ENCODE measurements at regions not wholly inside any gene's neighbourhood (a gene's known extent, or its start where the extent isn't known, plus 50 kb on each side); places are given as distances from the start of the nearest gene placed in this dataset.
"Not testable (repeated sequence)": the region's sequence is repeated elsewhere in the genome, so short reads cannot be mapped to it uniquely, and the experiment has no call there.

GRCh38 chr13:104943331-104943730, 1592.1 kb downstream of the EFNB2 start:
- no peak for DNase-seq (ENCODE audit: low spot score)
- intact Hi-C loops (cut with DNase I) = no loop called here

DNA sequence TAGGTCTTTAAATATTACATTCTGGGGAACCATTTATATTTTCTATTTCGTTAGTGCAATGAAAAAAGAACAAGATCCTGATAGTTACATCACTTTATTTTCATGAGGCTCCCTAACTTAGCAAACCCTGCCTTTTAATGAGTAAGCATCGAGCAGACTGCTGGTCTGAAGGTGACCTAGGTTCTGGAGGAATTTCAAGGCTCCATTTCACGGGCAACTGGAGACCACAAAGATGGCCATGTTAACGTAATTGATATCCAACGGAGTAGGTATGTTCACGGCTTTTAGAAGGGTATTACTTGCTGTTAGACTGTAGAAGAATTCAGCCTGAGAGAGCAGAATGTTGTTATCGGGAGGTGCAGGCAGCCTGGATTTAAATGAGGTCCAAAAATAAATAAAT, 1597.6 kb downstream of the EFNB2 start:
- intact Hi-C loops (cut with DNase I) = no loop called here
- DNase-seq (ENCODE audit: low spot score) = no peak

GRCh38 chr13:104936304-104936703, 1599.2 kb downstream of the EFNB2 start:
- no peak for DNase-seq (ENCODE audit: low spot score)
- intact Hi-C loops (cut with DNase I) = no loop called here

GRCh38 chr13:104920513-104920912, 1614.9 kb downstream of the EFNB2 start:
- intact Hi-C loops (cut with DNase I); DNase-seq (ENCODE audit: low spot score): not testable (repeated sequence)

- intact Hi-C loops (cut with DNase I) = no loop called here
- no peak for DNase-seq (ENCODE audit: low spot score)
Measured at GRCh38 chr13:104920091-104920490, 1615.4 kb downstream of the EFNB2 start.

GRCh38 chr13:104900191-104900817, 1635.2 kb downstream of the EFNB2 start:
- DNase-seq (ENCODE audit: low spot score) = no peak
- intact Hi-C loops (cut with DNase I) = no loop called here

GRCh38 chr13:104898484-104898883, 1637.0 kb downstream of the EFNB2 start:
- intact Hi-C loops (cut with DNase I) = no loop called here
- no peak for DNase-seq (ENCODE audit: low spot score)

DNA sequence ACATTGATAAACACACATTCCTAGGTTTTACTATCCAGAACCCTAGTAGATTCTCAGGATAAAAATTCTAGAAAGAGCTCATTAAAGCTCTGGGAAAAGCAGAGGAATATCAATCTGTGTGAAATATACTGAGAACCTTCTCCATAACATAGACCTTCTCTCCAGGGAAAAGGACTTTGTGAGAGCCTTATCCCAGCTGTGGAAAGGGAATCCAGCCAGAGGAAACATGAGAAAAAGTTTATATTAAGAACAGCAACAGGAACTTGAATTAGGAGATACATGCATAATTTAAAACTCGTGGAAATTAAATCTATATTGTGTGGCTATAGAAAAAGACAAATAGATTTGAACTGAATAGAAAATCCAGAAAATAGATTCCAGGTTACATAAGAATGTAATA, 1639.9 kb downstream of the EFNB2 start:
- DNase-seq (ENCODE audit: low spot score) = no peak
- intact Hi-C loops (cut with DNase I) = no loop called here

DNA sequence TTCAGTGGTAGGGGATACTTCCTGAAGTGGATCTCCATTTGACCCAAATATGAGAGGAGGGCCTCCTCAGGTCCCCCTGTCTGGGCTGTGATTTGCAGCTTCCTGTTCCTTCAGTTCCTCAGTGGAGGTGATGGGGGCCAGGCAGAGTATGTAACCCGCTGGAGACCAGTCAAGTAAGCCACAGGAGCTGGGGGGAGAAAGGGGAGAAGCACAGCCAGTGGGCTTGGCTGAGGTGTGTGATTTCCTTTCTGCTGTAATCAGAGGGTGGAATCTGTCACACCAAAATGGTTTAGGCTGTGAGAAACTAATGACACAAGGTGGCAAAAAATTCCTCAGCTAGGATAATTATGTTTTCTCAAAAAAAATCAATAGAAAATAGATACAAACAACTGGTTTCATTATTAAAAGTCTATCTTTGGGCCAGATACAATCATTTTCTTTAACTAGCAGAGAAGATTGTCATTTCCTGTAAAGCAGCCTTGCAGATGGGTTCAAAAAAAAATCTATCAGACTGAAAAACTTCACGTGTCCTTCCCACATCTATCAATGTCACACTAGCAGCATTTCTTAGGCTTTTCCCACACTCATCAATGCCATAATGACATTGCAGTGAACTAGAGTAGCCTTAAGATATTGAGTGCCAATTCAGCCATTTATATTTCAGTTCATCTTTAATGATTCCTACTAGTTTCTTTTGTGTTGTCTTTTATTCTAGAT, 1660.3 kb downstream of the EFNB2 start:
- no peak for DNase-seq (ENCODE audit: low spot score)
- intact Hi-C loops (cut with DNase I) = no loop called here

DNA sequence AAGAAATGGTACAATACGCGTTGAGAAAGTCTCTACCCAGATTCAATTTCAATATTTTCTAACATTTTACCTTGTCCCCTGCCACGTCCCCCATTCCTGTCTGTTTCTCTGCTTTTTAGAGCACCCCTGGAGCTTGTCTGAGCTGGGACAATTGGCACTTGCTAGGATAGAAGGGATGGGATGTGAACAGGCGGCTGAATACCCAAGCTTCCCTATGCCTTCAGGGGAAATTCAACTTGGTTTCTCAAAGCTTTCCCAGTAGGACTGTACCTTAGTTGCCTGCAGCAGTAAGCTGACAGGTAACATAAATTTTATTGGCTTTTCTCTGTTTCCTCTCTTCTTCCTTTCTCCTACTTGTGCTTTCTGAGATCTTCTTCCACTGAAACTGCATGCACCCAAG, 1663.3 kb downstream of the EFNB2 start:
- intact Hi-C loops (cut with DNase I) = no loop called here
- no peak for DNase-seq (ENCODE audit: low spot score)

DNA sequence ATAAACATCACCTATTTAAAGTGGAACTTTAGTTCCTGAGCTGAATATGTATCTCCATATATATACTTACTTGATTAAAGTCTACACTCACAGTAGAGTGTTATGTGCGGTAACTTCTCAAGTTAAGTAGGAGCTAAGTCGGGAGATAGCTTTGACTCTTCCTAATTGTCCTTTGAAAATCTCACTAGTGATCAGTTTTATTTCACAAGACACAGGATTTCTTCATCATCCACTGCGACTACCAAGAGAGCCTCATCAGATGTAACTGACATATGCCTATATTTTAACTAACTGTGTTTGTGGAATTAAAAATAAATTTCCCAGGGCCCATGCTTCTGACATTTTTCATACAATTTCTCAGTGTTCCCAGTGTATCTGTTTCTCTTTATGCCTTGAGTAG, 1664.0 kb downstream of the EFNB2 start:
- no peak for DNase-seq (ENCODE audit: low spot score)
- intact Hi-C loops (cut with DNase I) = no loop called here

- intact Hi-C loops (cut with DNase I) = no loop called here
- DNase-seq (ENCODE audit: low spot score) = no peak
Measured at GRCh38 chr13:104869501-104869900, 1666.0 kb downstream of the EFNB2 start.

GRCh38 chr13:104868806-104869205, 1666.7 kb downstream of the EFNB2 start:
- intact Hi-C loops (cut with DNase I) = no loop called here

GRCh38 chr13:104855581-104855980, 1679.9 kb downstream of the EFNB2 start:
- no peak for DNase-seq (ENCODE audit: low spot score)
- intact Hi-C loops (cut with DNase I) = no loop called here

More at GRCh38 chr13:104868806-104869205, 1666.7 kb downstream of the EFNB2 start:
- no peak for DNase-seq (ENCODE audit: low spot score)

DNA sequence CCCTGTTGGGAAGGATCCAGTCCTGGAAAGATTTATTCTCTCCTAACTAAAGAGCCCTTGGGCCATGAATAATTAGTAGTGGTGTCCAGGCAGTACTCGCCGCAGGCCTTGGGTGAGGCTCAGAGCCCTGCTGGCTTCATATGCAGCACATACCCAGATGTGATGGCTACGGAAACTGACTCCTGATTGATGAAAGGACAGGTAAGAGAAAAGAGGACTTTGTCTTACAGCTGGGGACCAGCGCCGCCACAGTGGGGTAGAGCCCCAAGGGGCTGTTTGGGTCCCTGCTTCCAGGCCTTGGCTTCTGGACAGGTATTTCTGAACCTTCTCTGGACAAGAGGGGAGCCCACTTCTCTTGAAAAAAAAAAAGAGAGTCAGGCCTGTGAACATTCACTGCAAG, 1680.8 kb downstream of the EFNB2 start:
- no peak for DNase-seq (ENCODE audit: low spot score)
- intact Hi-C loops (cut with DNase I) = no loop called here

DNA sequence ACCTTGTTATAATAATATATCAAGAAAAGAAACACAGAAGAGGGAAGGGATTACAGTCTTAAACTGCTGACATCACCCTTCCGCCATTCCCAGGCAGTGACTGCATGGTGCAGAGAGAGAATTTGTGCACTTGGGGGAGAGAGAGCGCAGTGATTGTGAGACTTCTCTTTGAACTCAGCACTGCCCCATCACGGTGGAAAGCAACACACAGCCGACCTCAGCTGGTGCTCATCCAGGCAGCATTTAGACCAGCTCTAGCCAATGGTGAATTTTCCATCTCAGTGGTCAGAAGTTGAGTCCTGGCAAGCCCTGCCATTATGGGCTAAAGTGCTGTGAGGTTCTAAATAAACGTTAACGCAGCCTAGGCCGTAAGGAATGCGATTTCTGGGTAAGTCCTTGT, 1681.5 kb downstream of the EFNB2 start:
- no peak for DNase-seq (ENCODE audit: low spot score)
- intact Hi-C loops (cut with DNase I) = no loop called here

- intact Hi-C loops (cut with DNase I) = no loop called here
- DNase-seq (ENCODE audit: low spot score) = no peak
Measured at GRCh38 chr13:104847922-104848321, 1687.5 kb downstream of the EFNB2 start.

GRCh38 chr13:104843401-104843800, 1692.1 kb downstream of the EFNB2 start:
- intact Hi-C loops (cut with DNase I) = no loop called here
- DNase-seq (ENCODE audit: low spot score) = no peak

DNA sequence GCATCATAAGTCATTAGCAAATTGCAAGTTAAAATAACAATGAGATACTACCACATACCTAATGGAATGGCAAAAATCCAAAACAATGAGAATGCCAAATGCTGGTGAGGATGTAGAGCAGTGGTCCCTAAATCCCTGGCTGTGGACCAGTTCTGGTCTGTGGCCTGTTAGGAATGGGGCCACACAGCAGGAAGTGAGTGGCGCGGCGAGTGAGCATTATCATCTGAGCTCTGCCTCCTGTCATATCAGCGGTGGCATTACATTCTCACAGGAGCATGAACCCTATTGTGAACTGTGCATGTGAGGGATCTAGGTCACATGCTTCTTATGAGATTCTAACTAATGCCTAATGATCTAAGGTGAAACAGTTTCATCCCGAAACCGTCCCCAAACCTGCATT, 1694.4 kb downstream of the EFNB2 start:
- DNase-seq (ENCODE audit: low spot score) = no peak
- intact Hi-C loops (cut with DNase I) = no loop called here

GRCh38 chr13:104837756-104838155, 1697.7 kb downstream of the EFNB2 start:
- intact Hi-C loops (cut with DNase I) = no loop called here
- no peak for DNase-seq (ENCODE audit: low spot score)

DNA sequence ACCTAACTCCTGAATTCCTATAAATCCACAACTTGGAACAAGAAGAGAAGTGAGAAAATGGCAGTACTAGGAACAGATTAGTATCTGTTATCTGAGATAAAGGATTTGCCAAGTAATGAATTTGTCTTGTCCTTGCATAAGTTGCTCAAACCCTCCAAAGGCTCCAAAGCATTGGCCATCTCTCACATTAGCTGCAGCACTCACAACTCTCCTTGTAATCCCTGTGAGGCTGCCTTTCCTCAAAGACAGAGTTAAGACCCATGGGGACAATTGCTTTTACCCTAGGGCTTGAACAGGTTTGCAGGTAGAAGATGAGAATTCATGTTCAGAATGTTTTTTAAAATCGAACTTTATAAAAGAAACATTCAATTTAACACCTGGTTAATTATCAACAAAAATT, 1702.2 kb downstream of the EFNB2 start:
- DNase-seq (ENCODE audit: low spot score) = no peak
- intact Hi-C loops (cut with DNase I) = no loop called here

Measured in posterior vena cava (tissue), 2 donors.